ENCODE measurements at regions not wholly inside any gene's neighbourhood (a gene's known extent, or its start where the extent isn't known, plus 50 kb on each side); places are given as distances from the start of the nearest gene placed in this dataset.

GRCh38 chr16:79690159-79690558, 89.6 kb upstream of the MAF start:
- TF ChIP-seq POLR2A (IDR thresholded peaks at IDR 0.05) (no peak), CTCF (IDR thresholded peaks at IDR 0.05) (no peak), POLR2AphosphoS5 (IDR thresholded peaks at IDR 0.05) (no peak), EP300 (IDR thresholded peaks at IDR 0.05) (no peak)
- 68 to 74% methylated on average over 3 to 4 of the region's 4 CpGs for WGBS, 2 donors (ENCODE audit: low coverage in 1 of 2)
- no peak for ATAC-seq

GRCh38 chr16:79687249-79688130, 87.0 kb upstream of the MAF start:
- H3K4me1 ChIP-seq: no peaks in the 10 kb centered on the region
- no peak overlapping the region for H3K27ac ChIP-seq
- no peaks in the 10 kb centered on the region for H3K36me3 ChIP-seq
- no peaks in the 10 kb centered on the region for H3K9me3 ChIP-seq
- H3K4me3 ChIP-seq: no peak overlapping the region
- H3K27me3 ChIP-seq: no peaks in the 10 kb centered on the region
- TF ChIP-seq POLR2A (IDR thresholded peaks at IDR 0.05): no peak
- no peak for TF ChIP-seq CTCF (IDR thresholded peaks at IDR 0.05)
- TF ChIP-seq POLR2AphosphoS5 (IDR thresholded peaks at IDR 0.05): no peak
- TF ChIP-seq EP300 (IDR thresholded peaks at IDR 0.05): no peak
- WGBS, 2 donors (ENCODE audit: low coverage in 1 of 2): 85 to 93% methylated on average over 5 to 6 of the region's 6 CpGs
- ATAC-seq: no peak

More at GRCh38 chr16:79690159-79690558, 89.6 kb upstream of the MAF start:
- Histone ChIP-seq H3K36me3 (no peaks in the 10 kb centered on the region), H3K27ac (no peak overlapping the region), H3K4me3 (no peak overlapping the region), H3K9me3 (peaks cover 0 to 8% (median 0%) of the 10 kb centered on the region in 3 donors), H3K27me3 (no peaks in the 10 kb centered on the region), H3K4me1 (no peaks in the 10 kb centered on the region)

GRCh38 chr16:79685871-79686270, 85.3 kb upstream of the MAF start:
- no peaks in the 10 kb centered on the region for H3K9me3 ChIP-seq
- TF ChIP-seq CTCF (IDR thresholded peaks at IDR 0.05): no peak
- TF ChIP-seq EP300 (IDR thresholded peaks at IDR 0.05): no peak
- no peak for TF ChIP-seq POLR2AphosphoS5 (IDR thresholded peaks at IDR 0.05)
- TF ChIP-seq POLR2A (IDR thresholded peaks at IDR 0.05): no peak
- no peaks in the 10 kb centered on the region for H3K36me3 ChIP-seq
- no peak for ATAC-seq
- no peaks in the 10 kb centered on the region for H3K27me3 ChIP-seq
- H3K27ac ChIP-seq: no peak overlapping the region
- 80 to 85% methylated on average over 1 to 2 of the region's 3 CpGs for WGBS, 2 donors (ENCODE audit: low coverage in 1 of 2)
- no peaks in the 10 kb centered on the region for H3K4me1 ChIP-seq
- no peak overlapping the region for H3K4me3 ChIP-seq

GRCh38 chr16:79679334-79679733, 78.8 kb upstream of the MAF start:
- no peaks in the 10 kb centered on the region for H3K4me1 ChIP-seq
- WGBS, 2 donors (ENCODE audit: low coverage in 1 of 2): 42 to 64% methylated on average over 1 of the region's 1 CpG
- H3K27me3 ChIP-seq: no peaks in the 10 kb centered on the region
- no peak for TF ChIP-seq CTCF (IDR thresholded peaks at IDR 0.05)
- TF ChIP-seq POLR2A (IDR thresholded peaks at IDR 0.05): no peak
- no peak for TF ChIP-seq POLR2AphosphoS5 (IDR thresholded peaks at IDR 0.05)
- TF ChIP-seq EP300 (IDR thresholded peaks at IDR 0.05): no peak
- no peak for ATAC-seq
- no peak overlapping the region for H3K27ac ChIP-seq
- H3K36me3 ChIP-seq: no peaks in the 10 kb centered on the region
- no peaks in the 10 kb centered on the region for H3K9me3 ChIP-seq
- no peak overlapping the region for H3K4me3 ChIP-seq
